ENCODE measurements at regions not wholly inside any gene's neighbourhood (a gene's known extent, or its start where the extent isn't known, plus 50 kb on each side); places are given as distances from the start of the nearest gene placed in this dataset.
A peak's percentile ranks its signal among the peaks of the same experiment; 100 is the strongest.

DNA sequence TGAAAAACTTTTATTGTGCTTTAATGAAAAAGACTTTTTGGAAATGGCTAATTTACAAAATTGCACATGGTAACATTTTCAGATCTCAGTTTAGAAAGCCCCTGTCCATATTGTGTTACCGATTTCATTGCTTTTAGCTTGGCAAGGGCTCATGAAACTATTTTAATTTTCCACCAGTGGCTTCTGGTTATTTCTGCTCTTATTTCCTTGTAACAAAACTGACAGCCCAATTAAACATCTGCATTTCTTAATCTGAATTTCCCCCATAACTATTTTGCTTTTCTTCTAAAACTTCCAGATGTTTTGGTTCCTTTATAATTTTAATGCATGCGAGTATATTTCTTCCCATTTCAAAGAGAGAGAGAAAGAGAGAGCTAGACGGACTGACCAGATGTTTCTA is 264.8 kb downstream of the PTPRC start:
- no peak overlapping the region for H3K4me3 ChIP-seq (ENCODE audit: low read length)
- TF ChIP-seq ZNF274 (IDR thresholded peaks at IDR 0.05; ENCODE audit: low read depth, low read length), result no peak

DNA sequence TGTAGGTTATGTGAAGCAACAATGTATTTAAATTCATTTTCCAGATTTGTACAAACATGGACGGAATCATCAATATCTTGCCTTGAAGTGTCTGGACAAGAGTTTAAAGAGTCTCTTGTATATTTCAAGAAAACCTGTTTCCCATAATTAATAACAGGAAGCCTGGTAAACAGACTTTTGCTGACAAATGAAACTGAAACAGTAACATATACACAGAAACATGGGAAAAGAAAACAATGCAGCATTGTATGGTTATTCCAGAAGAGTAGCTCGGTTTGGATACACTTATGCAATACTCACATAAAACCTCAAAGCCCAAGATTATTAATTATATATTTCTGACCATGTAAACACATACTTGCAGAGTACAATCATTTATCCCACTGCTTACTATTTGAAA is 265.5 kb downstream of the PTPRC start:
- H3K4me3 ChIP-seq (ENCODE audit: low read length), result no peak overlapping the region
- TF ChIP-seq ZNF274 (IDR thresholded peaks at IDR 0.05; ENCODE audit: low read depth, low read length), result no peak

DNA sequence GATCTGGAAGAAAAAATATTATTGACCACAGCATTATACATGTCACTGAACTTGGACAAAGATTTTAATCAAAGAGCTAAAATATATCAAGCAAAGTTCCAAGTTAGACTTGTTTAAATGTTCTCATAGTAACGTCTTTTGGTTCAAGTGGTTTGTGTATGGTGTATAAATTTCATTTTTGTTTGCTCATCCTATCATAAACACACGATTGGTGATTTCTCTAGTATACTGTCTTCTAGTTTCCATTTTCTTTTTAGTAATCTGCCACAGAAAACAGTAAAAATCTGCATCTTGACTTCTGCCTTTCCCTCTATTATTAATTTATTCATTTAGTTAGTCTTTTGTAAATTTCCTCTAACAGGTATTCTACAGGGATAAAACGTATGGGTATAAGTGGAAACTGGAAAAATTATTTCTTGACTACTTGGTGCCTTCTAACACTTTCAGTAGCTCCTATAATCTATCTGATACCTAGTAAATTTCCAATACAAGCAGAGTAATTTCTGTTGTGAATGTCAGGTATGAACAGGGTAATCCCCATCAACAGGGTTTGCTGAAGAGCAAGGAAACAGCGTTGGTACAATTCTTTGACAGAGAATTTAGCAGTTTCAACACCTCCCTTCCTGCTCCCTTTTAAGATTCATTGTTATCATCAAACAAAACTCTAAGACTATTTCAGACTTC is 268.0 kb downstream of the PTPRC start:
- TF ChIP-seq ZNF274 (IDR thresholded peaks at IDR 0.05; ENCODE audit: low read depth, low read length), result no peak

DNA sequence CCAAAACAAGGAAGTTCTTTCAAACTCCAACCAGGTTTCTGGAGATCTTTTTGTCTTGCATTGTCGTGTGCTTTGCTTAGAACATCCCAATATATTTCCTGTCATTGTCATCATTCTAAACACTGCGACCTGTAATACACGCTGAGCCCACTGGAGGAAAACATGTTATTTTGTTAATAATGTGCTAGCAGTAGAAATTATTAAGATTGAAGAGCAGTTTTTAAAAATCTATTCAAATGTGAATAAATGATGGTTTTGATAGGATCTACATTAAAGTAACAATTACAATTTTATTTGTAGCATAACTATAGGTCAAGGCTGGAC is 268.5 kb downstream of the PTPRC start:
- no peak for TF ChIP-seq ZNF274 (IDR thresholded peaks at IDR 0.05; ENCODE audit: low read depth, low read length)

More for the DNA sequence above, 268.0 kb downstream of the PTPRC start:
- no peak overlapping the region for H3K4me3 ChIP-seq (ENCODE audit: low read length)

DNA sequence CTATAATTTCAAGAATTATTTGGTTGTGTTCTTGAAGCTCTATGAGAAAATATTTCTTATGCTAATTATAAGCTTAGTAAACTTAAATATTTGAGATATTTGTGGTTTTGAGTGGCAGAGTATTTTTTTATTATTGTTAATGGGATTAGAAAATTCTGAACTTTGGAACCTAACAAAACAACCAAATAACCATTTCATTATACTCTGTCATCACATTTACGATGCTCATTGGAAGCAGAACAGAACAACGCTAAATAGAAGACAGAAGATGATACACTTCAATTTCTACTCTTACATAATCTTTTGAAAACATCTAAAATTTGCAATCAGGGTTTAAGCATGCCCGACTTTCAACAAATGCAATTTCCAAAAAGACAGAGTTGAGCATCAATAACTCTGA is 270.2 kb downstream of the PTPRC start:
- no peak for TF ChIP-seq ZNF274 (IDR thresholded peaks at IDR 0.05; ENCODE audit: low read depth, low read length)

More for the DNA sequence above, 268.5 kb downstream of the PTPRC start:
- H3K4me3 ChIP-seq (ENCODE audit: low read length), result no peak overlapping the region

DNA sequence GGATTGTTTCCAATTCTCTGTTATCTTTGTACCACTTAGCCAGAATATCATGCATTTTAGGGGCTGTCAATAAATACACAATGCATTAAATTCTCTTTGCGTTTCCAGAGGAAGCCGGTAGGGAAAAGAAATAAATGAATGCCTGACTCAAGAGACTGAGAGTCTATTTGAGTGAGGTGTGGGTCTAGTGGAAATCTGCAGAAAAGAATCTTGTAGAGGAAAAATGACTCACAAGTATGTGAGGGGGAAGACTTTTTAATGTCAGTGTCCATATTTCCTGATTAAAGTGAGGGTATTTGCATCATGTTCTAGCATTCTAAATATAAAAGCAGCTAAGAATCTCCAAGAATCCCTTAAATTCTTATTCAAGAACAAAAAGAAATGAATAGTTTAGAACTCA is 271.1 kb downstream of the PTPRC start:
- no peak overlapping the region for H3K4me3 ChIP-seq (ENCODE audit: low read length)
- no peak for TF ChIP-seq ZNF274 (IDR thresholded peaks at IDR 0.05; ENCODE audit: low read depth, low read length)

More for the DNA sequence above, 270.2 kb downstream of the PTPRC start:
- H3K4me3 ChIP-seq (ENCODE audit: low read length), result no peak overlapping the region

DNA sequence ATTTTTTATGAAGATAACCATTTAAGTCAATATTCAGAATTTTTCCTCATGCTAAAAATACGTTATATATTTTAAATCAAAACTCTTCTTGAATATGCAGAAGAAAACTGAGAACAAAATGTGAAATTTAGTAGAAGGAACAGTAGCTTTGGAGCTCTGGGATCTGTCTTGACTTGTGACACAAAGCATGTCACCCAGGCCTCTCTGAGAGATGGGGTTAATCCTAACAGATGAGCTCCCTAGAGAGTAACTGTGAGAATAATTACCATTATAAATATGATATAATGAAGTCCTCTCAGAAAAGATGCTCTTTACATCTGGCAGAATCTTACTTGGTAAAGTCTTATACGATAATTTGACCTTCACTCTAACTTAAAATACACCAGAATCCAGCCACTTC is 272.0 kb downstream of the PTPRC start:
- H3K4me3 ChIP-seq (ENCODE audit: low read length), result no peak overlapping the region
- no peak for TF ChIP-seq ZNF274 (IDR thresholded peaks at IDR 0.05; ENCODE audit: low read depth, low read length)

DNA sequence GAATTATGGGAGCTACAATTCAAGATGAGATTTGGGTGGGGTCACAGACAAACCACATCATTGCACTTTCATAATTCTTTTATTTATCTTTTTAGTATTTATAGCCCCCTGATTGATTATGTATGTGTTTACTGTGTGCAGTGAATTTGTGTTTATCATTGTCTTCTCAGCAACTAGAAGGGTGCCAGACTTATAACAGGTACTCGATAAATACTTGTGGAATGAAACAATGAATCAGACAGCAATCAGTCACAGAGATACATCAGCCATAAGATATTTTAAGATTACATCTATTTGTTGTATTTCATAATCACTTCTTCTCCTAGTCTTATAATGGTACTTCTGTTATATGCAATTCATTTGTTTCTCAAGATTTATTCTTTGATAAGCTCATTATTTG is 273.2 kb downstream of the PTPRC start:
- no peak for TF ChIP-seq ZNF274 (IDR thresholded peaks at IDR 0.05; ENCODE audit: low read depth, low read length)
- H3K4me3 ChIP-seq (ENCODE audit: low read length), result no peak overlapping the region

DNA sequence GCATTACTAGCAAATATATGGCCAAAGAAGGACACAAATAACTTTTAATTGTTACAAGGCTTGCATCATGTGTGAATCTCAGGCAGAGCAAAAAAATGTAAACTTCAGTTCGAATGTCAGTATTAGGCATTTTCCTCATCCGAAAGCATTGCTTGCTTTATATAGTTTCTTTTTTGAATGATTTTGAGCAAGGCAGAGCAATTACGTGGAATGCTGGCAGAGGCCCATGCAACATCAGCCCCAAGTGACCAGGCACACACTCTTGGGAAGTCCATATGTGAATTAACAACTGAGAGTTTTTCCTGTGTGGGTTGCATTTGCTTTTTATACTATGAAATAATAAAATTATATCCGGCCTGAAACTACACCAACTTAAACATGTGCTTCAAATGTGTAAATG is 274.8 kb downstream of the PTPRC start:
- H3K4me3 ChIP-seq (ENCODE audit: low read length), result no peak overlapping the region
- no peak for TF ChIP-seq ZNF274 (IDR thresholded peaks at IDR 0.05; ENCODE audit: low read depth, low read length)

DNA sequence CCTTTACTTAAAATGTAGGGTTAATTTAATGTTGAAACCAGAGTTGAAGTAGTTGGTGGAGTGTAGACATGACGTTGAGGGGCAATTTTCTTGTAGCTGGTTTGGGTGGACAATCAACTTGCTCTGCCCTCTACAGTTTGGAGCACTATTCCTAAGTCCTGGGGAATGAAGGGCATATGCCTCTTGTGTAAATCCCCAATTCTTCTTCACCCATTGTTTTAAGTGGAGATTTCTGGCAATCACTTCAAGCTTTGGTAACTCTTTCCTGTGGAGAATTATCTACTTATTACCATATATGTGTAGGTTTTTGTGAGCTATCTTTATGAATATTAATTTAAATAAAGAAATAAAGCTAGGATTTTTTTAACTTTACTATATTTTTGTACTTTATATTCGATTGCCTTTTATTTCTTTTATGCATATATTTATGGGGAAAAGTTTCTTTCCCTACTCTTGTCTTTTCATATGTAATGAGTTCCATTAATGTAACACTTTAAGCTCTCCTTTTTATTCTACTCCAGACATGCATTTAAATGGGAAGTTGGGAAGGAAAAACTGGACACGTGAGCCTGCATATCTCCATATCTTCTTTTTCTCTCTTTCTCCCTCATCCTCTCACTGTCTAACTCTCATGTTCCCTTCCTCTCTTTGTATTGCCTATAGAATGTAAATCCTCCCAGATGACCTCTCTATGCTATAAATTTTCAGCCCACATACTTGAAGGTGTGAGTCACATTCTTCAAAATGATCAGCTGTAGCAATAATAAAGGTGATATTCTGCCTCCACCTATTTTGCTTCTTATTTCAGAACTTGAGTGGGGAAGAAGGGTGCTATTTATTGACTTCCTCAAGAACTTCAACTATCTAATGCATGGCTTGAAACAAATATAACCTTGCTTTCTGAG is 276.7 kb downstream of the PTPRC start:
- TF ChIP-seq ZNF274 (IDR thresholded peaks at IDR 0.05; ENCODE audit: low read depth, low read length), result no peak
- no peak overlapping the region for H3K4me3 ChIP-seq (ENCODE audit: low read length)

DNA sequence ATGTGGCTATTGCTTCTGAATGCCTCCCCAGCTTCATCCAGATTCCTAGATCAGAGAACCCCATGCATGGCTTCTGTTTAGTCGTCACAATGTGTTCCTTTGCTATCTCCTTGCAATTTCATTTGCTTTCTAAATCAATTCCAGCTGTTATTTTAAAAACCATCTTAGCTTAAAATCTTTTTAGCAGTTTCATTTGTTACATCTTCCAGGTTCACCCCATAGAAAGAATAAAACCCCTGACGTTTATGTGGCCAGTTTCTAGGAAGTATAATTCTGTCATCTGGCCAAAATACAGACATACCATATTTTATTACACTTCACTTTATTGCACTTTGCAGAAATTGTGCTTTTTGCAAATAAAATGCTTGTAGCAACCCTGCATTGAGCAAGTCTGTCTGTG is 278.4 kb downstream of the PTPRC start:
- TF ChIP-seq ZNF274 (IDR thresholded peaks at IDR 0.05; ENCODE audit: low read depth, low read length), result no peak
- no peak overlapping the region for H3K4me3 ChIP-seq (ENCODE audit: low read length)

DNA sequence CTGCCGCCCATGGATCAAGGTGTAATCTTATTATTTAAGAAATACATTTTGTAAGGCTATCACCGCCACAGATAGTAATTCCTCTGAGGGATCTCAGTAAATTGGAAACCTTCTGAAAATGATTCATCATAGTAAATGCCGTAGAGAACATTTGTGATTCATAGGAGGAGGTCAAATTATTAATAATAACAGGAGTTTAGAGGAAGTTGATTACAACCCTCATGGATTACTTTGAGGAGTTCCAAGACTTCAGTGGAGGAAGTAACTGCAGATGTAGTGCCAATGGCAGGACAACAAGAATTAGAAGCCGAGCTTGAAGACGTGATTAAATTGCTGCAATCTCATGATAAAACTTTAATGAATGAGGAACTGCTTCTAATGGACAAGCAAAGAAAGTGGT is 280.1 kb downstream of the PTPRC start:
- TF ChIP-seq ZNF274 (IDR thresholded peaks at IDR 0.05; ENCODE audit: low read depth, low read length), result no peak
- H3K4me3 ChIP-seq (ENCODE audit: low read length), result no peak overlapping the region

DNA sequence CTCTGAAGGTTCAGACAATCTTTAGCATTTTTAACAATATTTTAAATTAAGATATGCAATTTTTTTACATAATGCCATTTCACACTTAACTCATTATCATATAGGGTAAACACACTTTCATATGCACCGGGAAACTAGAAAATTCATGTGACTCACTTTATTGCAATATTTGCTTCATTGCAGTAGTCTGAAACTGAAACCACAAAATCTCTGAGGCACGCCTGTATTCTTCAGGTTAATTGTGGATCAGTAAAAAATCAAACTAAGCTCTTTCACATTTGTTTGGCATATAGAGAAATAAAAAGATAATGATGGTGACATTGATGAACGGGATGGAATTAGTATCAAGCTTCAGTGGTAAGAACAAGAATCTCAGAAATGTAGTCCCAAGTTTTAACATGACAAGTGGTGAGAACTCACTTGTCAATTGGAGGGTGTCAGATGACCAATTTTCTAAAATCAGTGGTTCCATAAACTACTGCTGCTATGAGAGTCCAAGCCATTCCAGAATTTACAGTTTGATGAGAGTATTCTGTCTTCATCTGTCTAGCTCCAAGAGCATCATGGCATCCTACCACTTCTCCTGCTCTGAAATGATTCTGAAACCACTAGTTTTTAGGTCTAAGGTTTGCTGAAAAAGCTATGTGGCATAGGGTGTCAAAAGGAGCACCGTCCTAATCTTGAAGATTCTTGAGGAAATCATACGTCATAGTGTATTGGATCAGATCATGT is 281.0 kb downstream of the PTPRC start:
- no peak for TF ChIP-seq ZNF274 (IDR thresholded peaks at IDR 0.05; ENCODE audit: low read depth, low read length)
- peak overlapping the region; percentile 20; the same call in 1 of the 2 replicates for H3K4me3 ChIP-seq (ENCODE audit: low read length)

DNA sequence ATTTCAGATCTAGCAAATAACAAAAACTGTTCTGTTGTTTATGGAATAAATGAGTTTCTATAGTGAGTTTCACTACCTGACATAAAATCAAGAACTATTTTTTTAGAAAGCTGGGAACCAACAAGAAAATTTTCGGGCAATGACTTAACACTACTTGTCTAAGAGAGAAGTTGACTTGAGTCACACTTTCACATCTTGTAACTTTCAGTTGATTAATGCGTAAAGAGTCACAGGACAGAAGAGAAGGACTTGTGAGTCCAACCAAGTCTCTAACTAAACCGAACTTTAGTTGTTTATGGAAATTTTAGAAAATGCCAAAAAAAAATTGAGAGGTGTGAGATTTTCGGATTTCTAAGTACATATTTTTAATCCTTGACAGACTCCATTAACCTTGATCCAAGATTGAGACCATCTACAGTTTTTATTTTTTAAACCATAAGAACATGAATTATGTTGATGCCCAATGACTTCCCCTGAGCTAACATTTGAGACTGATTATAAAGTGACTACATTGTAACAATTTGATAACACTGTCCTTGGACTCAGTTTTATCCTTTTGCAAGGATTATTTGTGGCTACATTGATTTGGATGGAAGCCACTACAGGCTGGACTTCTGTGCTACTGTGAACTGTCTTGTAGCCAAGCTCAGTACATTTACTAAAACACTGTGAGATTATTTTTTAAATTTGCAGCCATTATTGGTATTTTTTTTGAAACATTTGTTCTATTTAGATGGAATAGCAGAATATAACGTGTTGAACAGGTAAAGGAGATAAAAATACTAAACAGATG is 284.0 kb downstream of the PTPRC start:
- H3K4me3 ChIP-seq (ENCODE audit: low read length), result no peak overlapping the region
- TF ChIP-seq ZNF274 (IDR thresholded peaks at IDR 0.05; ENCODE audit: low read depth, low read length), result no peak

Measured in GM08714 (cell line).